ENCODE measurements at regions not wholly inside any gene's neighbourhood (a gene's known extent, or its start where the extent isn't known, plus 50 kb on each side); places are given as distances from the start of the nearest gene placed in this dataset.
"Not testable (repeated sequence)": the region's sequence is repeated elsewhere in the genome, so short reads cannot be mapped to it uniquely, and the experiment has no call there.

GRCh38 chr6:74901576-74901975, 304.3 kb downstream of the COL12A1 start:
- no peak for DNase-seq (ENCODE audit: extremely low read depth in 1 of 11, low read depth in 9 of 11, low spot score in 4 of 11)

GRCh38 chr6:74899416-74899815, 306.4 kb downstream of the COL12A1 start:
- DNase-seq (ENCODE audit: extremely low read depth in 1 of 11, low read depth in 9 of 11, low spot score in 4 of 11) = no peak

- no peak for DNase-seq (ENCODE audit: extremely low read depth in 1 of 11, low read depth in 9 of 11, low spot score in 4 of 11)
Observed at GRCh38 chr6:74892091-74892490, 313.8 kb downstream of the COL12A1 start.

GRCh38 chr6:74891349-74891831, 314.5 kb downstream of the COL12A1 start:
- DNase-seq (ENCODE audit: extremely low read depth in 1 of 11, low read depth in 9 of 11, low spot score in 4 of 11) = peak in 10 of 11 donors; percentile 25 to 77 (median 64)

- DNase-seq (ENCODE audit: extremely low read depth in 1 of 11, low read depth in 9 of 11, low spot score in 4 of 11) = no peak
Observed at GRCh38 chr6:74889635-74890034, 316.2 kb downstream of the COL12A1 start.

DNA sequence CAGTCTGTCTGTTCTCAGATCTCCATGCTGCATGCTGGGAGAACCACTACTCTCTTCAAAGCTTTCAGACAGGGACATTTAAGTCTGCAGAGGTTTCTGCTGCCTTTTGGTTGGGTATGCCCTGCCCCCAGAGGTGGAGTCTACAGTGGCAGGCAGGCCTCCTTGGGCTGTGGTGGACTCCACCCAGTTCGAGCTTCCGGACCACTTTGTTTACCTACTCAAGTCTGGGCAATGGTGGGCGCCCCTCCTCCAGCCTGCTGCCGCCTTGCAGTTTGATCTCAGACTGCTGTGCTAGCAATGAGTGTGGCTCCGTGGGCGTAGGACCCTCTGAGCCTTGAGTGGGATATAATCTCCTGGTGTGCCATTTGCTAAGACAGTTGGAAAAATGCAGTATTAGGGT, 317.1 kb downstream of the COL12A1 start:
- DNase-seq (ENCODE audit: extremely low read depth in 1 of 11, low read depth in 9 of 11, low spot score in 4 of 11) = not testable (repeated sequence)

- no peak for DNase-seq (ENCODE audit: extremely low read depth in 1 of 11, low read depth in 9 of 11, low spot score in 4 of 11)
Observed at GRCh38 chr6:74879976-74880375, 325.9 kb downstream of the COL12A1 start.

DNA sequence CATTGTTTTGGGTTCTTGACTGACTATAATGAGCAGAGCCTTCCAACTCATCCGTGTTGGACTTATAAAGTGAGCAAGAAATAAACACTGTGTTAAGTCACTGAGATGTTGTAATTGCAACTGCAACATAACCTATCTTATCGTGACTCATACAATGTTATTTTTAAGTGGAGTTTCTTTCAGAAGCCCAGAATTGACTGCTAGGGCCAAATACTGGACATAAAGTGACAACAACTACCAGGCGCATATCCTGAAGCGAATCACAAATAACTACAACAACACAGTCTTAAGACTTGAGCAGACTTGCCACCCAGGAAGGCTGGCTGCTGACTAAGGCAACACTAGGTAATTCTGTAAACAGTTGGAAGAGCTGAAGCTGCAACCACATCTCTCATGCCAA, 326.6 kb downstream of the COL12A1 start:
- DNase-seq (ENCODE audit: extremely low read depth in 1 of 11, low read depth in 9 of 11, low spot score in 4 of 11) = no peak

DNA sequence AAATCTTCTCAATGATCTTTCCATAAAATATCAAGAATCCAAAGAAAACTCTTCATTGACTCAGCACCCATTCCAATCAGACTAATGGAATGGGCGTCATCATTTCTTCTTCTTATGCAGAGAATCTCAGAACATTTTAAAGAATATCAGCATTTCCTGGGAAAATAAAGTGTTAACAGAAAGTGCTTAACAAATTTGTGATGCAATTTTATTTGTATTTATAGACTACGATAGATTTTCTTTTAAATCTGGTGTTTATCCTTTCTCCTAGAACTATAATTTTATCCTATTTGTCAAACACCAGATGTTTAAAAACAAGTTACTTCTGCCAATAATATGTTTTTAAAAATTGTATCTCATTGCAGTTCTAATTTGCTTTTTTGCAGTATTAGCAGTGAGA, 330.7 kb downstream of the COL12A1 start:
- no peak for DNase-seq (ENCODE audit: extremely low read depth in 1 of 11, low read depth in 9 of 11, low spot score in 4 of 11)

DNA sequence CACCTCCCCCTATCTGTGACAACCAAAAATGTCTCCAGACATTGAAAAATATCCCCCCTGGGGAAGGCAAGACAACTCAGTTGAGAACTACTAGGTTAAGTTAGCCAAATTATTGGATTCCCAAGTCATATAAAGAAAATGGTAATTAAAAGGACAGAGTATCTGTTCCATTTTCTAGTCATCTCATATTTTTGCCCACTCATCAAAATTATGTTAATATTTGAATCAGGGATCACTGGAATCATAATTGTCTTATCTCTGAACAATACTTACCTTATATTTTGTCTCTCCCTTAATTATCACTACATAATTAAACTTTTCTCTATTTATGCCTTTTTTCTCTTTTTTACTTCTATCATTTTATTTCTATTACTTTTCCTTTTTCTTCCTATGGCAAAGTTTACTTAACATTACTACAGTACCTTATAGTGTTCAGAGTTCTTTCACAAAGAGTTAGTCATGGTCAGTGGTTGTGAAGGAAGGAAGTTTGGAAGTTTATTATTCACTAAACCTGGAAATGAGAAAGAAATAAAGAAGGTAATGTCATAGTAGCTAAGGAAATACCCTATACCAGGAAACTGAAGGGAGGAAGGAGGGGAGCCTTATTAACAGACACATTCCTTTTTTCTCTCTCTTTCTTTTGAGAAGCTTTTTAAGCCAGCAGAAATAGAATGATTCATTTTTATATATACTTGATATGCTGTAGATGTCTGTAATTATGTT, 332.9 kb downstream of the COL12A1 start:
- peak in 1 of 11 donors; percentile 7 for DNase-seq (ENCODE audit: extremely low read depth in 1 of 11, low read depth in 9 of 11, low spot score in 4 of 11)

DNA sequence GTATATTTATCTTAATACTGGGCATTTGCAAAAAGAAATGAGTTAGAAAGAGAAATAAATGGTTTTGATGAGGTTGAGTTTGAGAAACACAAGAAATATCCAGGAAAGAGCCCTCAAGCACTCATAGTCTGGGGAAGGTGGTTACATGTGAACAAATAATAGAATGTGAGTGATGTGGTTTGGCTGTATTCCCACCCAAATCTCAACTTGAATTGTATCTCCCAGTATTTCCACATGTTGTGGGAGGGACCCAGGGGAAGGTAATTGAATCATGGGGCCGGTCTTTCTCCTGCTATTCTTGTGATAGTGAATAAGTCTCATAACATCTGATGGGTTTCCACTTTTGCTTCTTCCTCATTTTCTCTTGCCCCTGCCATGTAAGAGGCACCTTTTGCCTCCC, 334.1 kb downstream of the COL12A1 start:
- DNase-seq (ENCODE audit: extremely low read depth in 1 of 11, low read depth in 9 of 11, low spot score in 4 of 11) = no peak

DNA sequence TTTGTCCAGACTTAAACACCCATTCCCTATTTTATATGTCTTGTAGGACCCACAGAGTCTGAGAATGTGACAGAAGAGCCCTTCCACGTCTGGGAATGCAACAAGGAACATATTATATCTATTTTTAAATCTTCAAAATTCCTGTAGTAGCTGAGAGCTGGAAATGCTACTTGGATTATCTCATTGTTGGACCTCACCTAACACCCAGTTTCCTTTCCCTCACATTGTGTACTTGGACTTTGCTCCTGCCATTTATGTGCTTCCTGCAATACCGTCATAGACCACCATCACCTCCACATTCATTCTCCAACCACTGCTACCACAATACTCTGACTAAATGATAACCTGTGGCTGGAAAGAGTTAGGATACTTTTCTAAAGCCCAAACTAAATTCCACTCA, 335.4 kb downstream of the COL12A1 start:
- no peak for DNase-seq (ENCODE audit: extremely low read depth in 1 of 11, low read depth in 9 of 11, low spot score in 4 of 11)

DNA sequence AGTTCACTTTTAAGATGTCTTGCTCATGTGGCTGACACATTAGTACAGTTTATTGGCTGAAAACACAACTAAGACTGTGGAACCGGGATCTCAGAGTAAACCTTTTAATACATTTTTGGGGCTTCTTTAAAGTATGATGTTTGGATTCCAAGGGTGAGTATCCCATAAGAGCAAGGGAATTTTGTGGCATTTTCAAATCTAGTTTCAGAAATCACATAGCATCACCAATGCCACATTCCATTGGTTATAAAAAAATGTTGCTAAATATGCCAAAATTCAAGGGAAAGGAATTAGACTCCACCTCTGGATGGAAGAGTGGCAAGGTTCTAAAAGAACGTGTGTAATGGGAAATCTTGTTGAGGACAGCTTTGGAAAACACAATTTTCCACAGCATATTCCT, 338.6 kb downstream of the COL12A1 start:
- DNase-seq (ENCODE audit: extremely low read depth in 1 of 11, low read depth in 9 of 11, low spot score in 4 of 11) = no peak

GRCh38 chr6:74863968-74864367, 341.9 kb downstream of the COL12A1 start:
- peak in 1 of 11 donors; percentile 5 for DNase-seq (ENCODE audit: extremely low read depth in 1 of 11, low read depth in 9 of 11, low spot score in 4 of 11)

- no peak for DNase-seq (ENCODE audit: extremely low read depth in 1 of 11, low read depth in 9 of 11, low spot score in 4 of 11)
Observed at GRCh38 chr6:74860456-74860855, 345.4 kb downstream of the COL12A1 start.

- no peak for DNase-seq (ENCODE audit: extremely low read depth in 1 of 11, low read depth in 9 of 11, low spot score in 4 of 11)
Observed at GRCh38 chr6:74857157-74857556, 348.7 kb downstream of the COL12A1 start.

DNA sequence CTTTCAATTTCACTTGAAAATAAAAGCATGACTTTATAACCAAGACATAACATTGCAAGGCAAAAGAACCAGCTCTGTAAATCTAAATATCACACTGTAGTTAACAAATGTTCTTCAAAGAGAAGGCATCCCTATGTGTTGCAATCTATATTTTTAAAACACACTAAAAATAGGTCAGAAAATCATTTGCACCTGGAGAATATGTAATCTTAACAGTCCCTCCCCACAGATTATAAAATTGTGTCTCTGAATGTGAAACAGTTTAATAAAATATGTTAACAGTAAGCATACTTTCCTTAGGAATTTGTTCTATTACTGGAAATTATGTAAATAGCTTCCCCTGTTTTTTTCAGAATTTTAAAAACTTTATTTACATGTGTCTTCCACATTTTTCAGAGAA, 351.9 kb downstream of the COL12A1 start:
- DNase-seq (ENCODE audit: extremely low read depth in 1 of 11, low read depth in 9 of 11, low spot score in 4 of 11) = no peak

GRCh38 chr6:74851596-74851995, 354.3 kb downstream of the COL12A1 start:
- DNase-seq (ENCODE audit: extremely low read depth in 1 of 11, low read depth in 9 of 11, low spot score in 4 of 11) = no peak

GRCh38 chr6:74840953-74841352, 364.9 kb downstream of the COL12A1 start:
- no peak for DNase-seq (ENCODE audit: extremely low read depth in 1 of 11, low read depth in 9 of 11, low spot score in 4 of 11)

- no peak for DNase-seq (ENCODE audit: extremely low read depth in 1 of 11, low read depth in 9 of 11, low spot score in 4 of 11)
Observed at GRCh38 chr6:74834967-74835366, 370.9 kb downstream of the COL12A1 start.

GRCh38 chr6:74826263-74826662, 379.6 kb downstream of the COL12A1 start:
- peak in 1 of 11 donors; percentile 9 for DNase-seq (ENCODE audit: extremely low read depth in 1 of 11, low read depth in 9 of 11, low spot score in 4 of 11)

Measured in renal cortex interstitium (tissue), 11 donors.